Cardiac fibroblast (primary cell): ENCODE measurements at regions not wholly inside any gene's neighbourhood (a gene's known extent, or its start where the extent isn't known, plus 50 kb on each side); places are given as distances from the start of the nearest gene placed in this dataset.

Experiments
- DNase-seq, 2 donors: peaks; one replicate each; pipeline versions ENCODE4 v3.0.0 to v3.0.0-alpha.2; 2010; ENCODE audit warnings: low read depth in 2 of 2
- H3K4me3 ChIP-seq, 2 donors: replicated peaks in 1 of 2; 1 replicate in 1 of 2; 2 replicates in 1 of 2; pipeline ENCODE4 v1.5.1; 2011; ENCODE audit warnings: low read depth in 2 of 2, low read length in 2 of 2, mild to moderate bottlenecking in 2 of 2, moderate library complexity in 1 of 2
- CTCF ChIP-seq: IDR thresholded peaks from one replicate; pipeline ENCODE4 v1.5.1; 2011; ENCODE audit warnings: low read depth, mild to moderate bottlenecking, low read length, inconsistent platforms

DNA sequence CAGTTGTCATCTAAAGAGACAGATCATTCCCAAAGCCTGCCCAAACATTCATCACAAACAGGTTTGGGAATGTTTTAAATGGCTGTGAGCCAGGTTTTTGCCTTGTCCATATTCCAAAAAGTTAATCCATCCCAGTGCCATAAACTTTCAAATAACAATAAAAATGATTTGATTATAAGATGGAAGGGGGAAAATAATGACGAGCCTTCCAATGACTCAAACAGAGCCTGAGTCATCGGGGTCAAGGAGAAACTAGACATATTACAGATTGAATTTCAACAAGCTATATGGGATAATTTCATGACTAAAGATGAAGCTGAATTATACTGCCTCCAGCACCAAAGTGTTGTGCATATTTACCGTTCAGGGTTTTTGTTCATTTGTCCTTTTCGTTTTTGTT, 195.8 kb upstream of the PKN2 start:
- no peak for DNase-seq
- TF ChIP-seq CTCF, result no peak
- H3K4me3 ChIP-seq, result no peak overlapping the region

DNA sequence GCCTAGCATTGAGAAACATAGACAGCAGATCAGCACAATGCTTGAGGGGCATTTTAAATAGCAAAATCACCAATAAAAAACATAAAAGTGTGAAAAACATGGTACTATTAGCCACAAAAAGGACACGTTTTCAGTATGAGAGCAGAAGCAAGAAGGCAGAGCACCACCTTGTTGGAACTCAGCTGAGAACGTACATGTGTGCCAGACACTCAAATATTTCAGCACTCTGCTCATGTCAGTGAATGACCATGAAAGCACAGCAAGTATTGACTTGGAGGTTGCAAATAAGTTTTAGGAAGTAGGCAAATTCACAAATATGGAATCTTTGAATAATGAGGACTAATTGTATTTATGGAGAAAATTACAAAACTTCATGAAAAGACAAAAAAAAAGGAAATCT, 193.4 kb upstream of the PKN2 start:
- no peak for TF ChIP-seq CTCF
- H3K4me3 ChIP-seq, result no peak overlapping the region
- no peak for DNase-seq

- DNase-seq, result no peak
- no peak overlapping the region for H3K4me3 ChIP-seq
- TF ChIP-seq CTCF, result no peak
Measured at GRCh38 chr1:88499671-88500070, 184.4 kb upstream of the PKN2 start.

DNA sequence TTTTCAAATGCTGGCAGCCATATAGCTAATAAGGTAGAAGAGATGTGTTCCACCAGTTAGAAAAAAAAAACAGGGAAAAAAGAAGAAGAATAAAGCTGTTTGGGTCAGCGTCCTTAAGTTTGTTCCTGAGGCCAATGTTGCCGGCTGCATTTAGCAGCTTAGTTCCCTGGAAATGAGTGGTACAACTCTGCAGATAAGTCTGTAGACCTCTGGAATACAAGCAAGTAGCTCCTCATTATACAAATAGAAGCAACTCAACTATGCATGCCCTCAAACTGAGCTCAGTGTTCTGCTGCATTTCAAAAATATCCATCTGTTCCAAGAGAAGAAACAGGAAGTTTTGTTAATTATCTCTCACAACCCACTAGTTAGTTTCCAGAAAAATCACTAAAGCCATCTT, 181.2 kb upstream of the PKN2 start:
- DNase-seq, result no peak
- no peak for TF ChIP-seq CTCF
- no peak overlapping the region for H3K4me3 ChIP-seq

DNA sequence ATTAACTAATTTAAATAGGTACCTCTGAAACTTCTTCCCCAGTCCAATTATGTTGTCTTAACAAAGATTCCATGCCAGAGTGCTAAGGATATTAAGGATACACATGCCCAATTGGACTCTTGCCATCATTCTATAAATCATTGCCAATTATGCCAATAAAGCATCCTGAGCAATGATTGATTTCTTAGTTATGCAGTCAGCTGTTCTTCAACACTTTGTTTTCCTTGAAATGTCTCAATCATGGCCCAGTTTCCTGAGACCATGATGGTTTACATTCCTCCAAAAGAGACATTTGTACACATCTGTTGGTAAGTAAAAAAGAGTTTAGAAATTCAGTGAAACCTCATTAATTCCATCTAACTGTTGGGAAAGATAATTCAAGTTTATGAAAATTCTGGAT, 180.4 kb upstream of the PKN2 start:
- TF ChIP-seq CTCF, result no peak
- no peak for DNase-seq
- H3K4me3 ChIP-seq, result no peak overlapping the region

- DNase-seq, result no peak
- no peak for TF ChIP-seq CTCF
- no peak overlapping the region for H3K4me3 ChIP-seq
Measured at GRCh38 chr1:88504601-88505000, 179.5 kb upstream of the PKN2 start.

GRCh38 chr1:88509379-88509778, 174.7 kb upstream of the PKN2 start:
- peak in 1 of 2 donors; percentile 2 for DNase-seq
- TF ChIP-seq CTCF, result no peak
- no peak overlapping the region for H3K4me3 ChIP-seq
